H54 (cell line): ENCODE measurements at regions not wholly inside any gene's neighbourhood (a gene's known extent, or its start where the extent isn't known, plus 50 kb on each side); places are given as distances from the start of the nearest gene placed in this dataset.

ENCODE experiments used
- DNase-seq: peaks from one replicate; pipeline ENCODE4 v3.0.0; 2011; ENCODE audit warnings: low spot score, mixed read lengths; ENCODE audit not compliant: insufficient read length
- FAIRE-seq: peaks from 3 replicates; lab custom pipeline; 2011; peaks lifted over from hg19 to GRCh38; lab: Jason Lieb, UNC
- POLR2A ChIP-seq: IDR thresholded peaks from 2 replicates; pipeline ENCODE4 v1.6.1; 2011; ENCODE audit warnings: low read depth, mild to moderate bottlenecking, low read length

- DNase-seq (no peak), FAIRE-seq (no peak)
- TF ChIP-seq POLR2A = no peak
These were observed 125.2 kb upstream of the NANOS1 start for GRCh38 chr10:118904286-118904685.

GRCh38 chr10:118907051-118907450, 122.5 kb upstream of the NANOS1 start:
- no peak for DNase-seq
- no peak for TF ChIP-seq POLR2A
- no peak for FAIRE-seq

GRCh38 chr10:118908557-118909256, 120.8 kb upstream of the NANOS1 start:
- TF ChIP-seq POLR2A = no peak
- FAIRE-seq (no peak), DNase-seq (no peak)

- FAIRE-seq (no peak), DNase-seq (no peak)
- TF ChIP-seq POLR2A = no peak
These were observed 118.8 kb upstream of the NANOS1 start for GRCh38 chr10:118910702-118911101.

GRCh38 chr10:118911363-118911762, 118.2 kb upstream of the NANOS1 start:
- DNase-seq = peak; percentile 23
- no peak for FAIRE-seq
- no peak for TF ChIP-seq POLR2A

- DNase-seq = no peak
- TF ChIP-seq POLR2A = no peak
- FAIRE-seq = no peak
These were observed 116.4 kb upstream of the NANOS1 start for GRCh38 chr10:118912961-118913600.

GRCh38 chr10:118913825-118914224, 115.7 kb upstream of the NANOS1 start:
- no peak for TF ChIP-seq POLR2A
- FAIRE-seq = no peak
- DNase-seq = no peak

GRCh38 chr10:118914629-118915028, 114.9 kb upstream of the NANOS1 start:
- DNase-seq (no peak), FAIRE-seq (no peak)
- no peak for TF ChIP-seq POLR2A

- no peak for FAIRE-seq
- no peak for TF ChIP-seq POLR2A
- no peak for DNase-seq
These were observed 114.4 kb upstream of the NANOS1 start for GRCh38 chr10:118915161-118915560.

GRCh38 chr10:118916777-118917176, 112.7 kb upstream of the NANOS1 start:
- DNase-seq (no peak), FAIRE-seq (no peak)
- no peak for TF ChIP-seq POLR2A

GRCh38 chr10:118917701-118918100, 111.8 kb upstream of the NANOS1 start:
- FAIRE-seq (no peak), DNase-seq (no peak)
- TF ChIP-seq POLR2A = no peak

GRCh38 chr10:118918116-118918515, 111.4 kb upstream of the NANOS1 start:
- no peak for TF ChIP-seq POLR2A
- no peak for DNase-seq
- no peak for FAIRE-seq

- FAIRE-seq = no peak
- TF ChIP-seq POLR2A = no peak
- no peak for DNase-seq
These were observed 110.9 kb upstream of the NANOS1 start for GRCh38 chr10:118918587-118918986.

- DNase-seq (no peak), FAIRE-seq (no peak)
- no peak for TF ChIP-seq POLR2A
These were observed 109.3 kb upstream of the NANOS1 start for GRCh38 chr10:118920206-118920605.

GRCh38 chr10:118922226-118922625, 107.3 kb upstream of the NANOS1 start:
- DNase-seq = no peak
- no peak for FAIRE-seq

More at GRCh38 chr10:118922226-118922625, 107.3 kb upstream of the NANOS1 start:
- TF ChIP-seq POLR2A = no peak
